ENCODE measurements at regions not wholly inside any gene's neighbourhood (a gene's known extent, or its start where the extent isn't known, plus 50 kb on each side); places are given as distances from the start of the nearest gene placed in this dataset.

DNA sequence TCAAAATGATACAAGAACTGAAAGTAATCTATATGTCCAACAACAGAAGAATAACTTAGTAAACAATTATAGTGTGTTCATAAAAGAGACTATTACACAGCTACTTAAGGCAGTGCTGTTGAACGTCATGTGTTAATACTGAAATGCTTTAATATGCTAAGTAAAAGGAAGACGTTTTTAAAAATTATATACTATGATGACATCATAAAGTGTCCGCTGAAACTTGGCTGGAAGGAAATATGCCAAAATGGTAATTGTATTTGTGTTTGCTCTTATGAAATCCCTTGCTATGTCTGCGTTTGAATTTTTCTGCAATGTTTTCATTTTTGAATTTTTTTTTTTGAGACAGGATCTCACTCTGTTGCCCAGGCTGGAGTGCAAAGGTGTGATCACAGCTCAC, 679.3 kb downstream of the DHX35 start:
- no peak for DNase-seq (ENCODE audit: low read depth in 3 of 3)

DNA sequence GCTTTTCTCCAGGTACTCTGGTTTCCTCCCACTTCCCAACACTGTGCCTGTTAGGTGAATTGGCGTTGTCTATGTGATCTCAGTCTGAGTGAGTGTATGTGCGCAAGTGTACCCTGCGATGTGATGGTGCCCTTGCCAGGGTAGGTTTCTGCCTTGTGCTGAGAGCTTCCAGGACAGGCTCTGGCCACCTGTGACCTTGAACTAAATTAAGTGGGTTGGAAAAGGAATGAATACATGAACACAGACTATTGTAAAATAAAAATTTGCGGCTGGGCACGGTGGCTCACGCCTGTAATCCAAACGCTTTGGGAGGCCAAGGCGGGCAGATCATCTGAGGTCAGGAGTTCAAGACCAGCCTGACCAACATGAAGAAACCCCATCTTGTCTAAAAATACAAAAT, 678.0 kb downstream of the DHX35 start:
- DNase-seq (ENCODE audit: low read depth in 3 of 3) = no peak

DNA sequence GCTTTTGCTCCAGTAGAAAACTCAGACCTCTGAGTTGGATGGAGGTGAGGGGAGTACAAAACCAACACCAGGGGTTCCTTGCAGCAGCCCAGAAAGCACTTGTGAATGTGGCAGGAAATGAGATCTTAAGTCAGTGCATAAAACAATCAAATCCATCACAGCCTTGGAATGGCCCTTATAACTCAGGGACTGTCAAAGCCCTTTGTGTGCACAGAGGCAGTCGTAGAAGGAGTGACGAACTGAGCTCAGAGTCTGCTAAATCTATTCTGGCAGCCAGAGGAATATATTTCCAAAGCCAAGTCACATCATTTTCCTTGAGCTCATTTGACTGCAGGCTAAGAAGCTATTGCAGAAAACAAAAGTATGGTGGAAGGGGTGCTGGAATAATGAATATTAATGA, 676.6 kb downstream of the DHX35 start:
- DNase-seq (ENCODE audit: low read depth in 3 of 3) = no peak

DNA sequence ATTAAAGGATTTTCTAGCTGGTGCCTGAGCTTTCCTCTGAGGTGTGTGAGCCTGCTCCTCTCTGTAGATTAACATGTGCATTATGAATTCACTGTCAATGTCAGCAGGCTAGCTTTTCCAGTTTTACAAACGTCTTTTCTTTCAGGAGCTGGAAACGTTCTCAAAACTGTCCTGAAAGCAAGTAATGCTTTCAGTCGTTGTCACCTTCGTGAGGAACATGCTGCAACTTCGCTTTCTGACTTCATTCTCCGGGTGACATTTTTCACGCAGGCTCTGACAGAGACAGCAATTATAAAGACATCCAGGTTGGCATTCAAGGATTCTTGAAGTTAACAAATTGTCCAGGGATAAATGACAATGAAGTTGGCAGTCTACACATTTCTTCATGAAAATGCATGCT, 671.5 kb downstream of the DHX35 start:
- no peak for DNase-seq (ENCODE audit: low read depth in 3 of 3)

DNA sequence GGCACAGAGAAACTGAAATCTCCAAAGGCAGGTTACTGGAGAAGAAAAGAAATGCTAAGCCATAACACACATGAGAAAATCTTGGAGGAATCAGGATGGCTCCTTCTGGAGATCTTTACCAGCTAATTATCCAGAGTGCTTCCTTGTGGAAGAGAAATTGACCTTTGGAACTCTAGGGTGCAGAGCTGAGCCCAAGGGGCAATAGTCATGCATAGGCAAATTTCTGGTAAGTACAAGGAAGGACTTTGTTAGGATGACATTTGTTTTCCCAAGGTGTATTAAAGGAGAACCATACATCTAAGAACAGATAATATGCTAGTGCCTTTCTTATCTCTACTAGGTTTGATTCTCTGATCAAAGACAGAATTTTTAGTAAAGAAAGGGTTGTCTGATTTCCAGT, 670.6 kb downstream of the DHX35 start:
- no peak for DNase-seq (ENCODE audit: low read depth in 3 of 3)

DNA sequence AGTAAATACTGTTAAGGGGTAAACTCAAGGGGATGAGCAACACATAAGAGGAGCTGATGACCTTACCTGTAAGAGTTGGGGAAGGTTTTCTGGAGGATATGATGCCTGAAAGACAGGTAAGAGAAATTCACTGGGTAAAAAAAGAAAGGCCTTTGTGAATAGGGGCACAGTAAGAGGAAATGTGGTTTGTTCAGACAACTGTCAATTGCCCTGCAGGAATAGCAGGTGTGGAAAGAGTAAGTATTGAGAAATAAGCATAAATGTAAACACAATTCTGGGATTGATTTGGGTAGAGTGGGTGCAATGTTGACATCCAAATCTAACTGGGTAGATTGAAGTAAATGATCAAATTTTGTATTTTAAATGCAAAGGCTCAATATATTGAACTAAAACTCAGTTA, 670.0 kb downstream of the DHX35 start:
- DNase-seq (ENCODE audit: low read depth in 3 of 3) = no peak

DNA sequence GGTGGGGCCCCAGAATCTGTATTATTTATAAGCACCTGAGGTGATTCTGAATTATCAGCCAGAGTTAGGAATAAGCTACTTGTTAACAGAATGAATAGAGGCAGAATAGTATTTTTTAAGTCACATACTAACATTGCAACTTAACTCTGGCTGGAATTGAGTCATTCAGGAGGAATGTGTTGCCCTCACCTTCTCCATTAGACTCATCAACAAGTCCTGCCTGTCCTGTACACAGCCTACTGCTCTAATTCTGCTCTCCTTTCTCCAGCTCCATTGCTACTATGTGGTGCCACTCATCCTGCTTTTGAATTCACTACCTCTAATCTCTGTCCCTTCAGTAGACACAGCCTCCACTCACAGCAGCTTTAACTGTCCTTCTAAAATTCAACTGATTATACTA, 669.4 kb downstream of the DHX35 start:
- DNase-seq (ENCODE audit: low read depth in 3 of 3) = no peak

DNA sequence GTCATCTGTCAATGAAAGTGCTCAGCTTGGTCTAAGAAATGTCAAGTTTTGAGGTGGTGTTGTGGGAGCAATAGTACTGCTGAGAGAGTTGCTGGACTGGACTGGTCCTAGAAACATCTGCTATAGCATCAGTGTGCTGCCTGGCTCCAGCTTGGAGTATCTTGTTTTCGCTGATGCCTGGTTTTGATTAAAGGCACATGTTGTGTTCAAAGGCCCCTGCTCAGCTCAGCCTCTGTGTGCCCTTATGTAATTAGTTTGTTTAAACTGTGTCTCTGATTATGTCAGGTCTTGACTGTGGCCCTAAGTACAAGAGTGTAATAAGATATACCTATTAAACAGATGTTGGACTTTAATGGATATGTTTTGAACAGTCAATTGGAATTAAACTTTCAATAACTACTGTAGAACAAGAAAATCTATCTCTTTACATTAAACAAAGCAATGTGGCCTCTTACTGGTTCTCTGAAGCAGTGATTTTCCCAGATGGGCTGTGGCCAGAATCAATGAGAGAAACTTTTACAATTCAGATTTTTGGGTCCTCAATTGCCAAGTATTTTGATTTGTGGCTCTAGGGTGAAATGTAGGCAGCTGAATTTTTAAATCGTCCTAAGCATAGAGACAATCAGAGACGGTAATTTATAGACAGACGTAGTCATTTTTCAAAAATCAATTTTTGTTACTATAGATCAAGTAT, 668.2 kb downstream of the DHX35 start:
- DNase-seq (ENCODE audit: low read depth in 3 of 3) = no peak

DNA sequence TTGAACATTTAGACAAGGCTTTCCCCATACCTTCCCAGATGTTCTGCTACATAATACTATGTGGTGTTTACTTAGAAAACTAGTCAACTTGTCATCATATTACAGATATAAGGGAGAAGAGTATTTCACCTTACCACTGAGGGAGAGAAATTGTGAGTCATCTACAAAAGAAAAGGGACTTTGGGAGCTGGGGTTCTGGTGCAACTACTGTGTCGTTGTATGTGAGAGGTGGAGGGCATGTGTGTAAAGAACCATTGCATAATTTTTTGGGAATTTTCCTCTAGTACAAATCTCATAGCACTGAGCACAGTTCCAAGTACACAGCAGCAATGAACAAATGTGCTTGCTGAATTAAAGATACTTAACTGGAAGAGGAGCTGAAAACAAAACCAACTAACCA, 665.6 kb downstream of the DHX35 start:
- DNase-seq (ENCODE audit: low read depth in 3 of 3) = no peak

DNA sequence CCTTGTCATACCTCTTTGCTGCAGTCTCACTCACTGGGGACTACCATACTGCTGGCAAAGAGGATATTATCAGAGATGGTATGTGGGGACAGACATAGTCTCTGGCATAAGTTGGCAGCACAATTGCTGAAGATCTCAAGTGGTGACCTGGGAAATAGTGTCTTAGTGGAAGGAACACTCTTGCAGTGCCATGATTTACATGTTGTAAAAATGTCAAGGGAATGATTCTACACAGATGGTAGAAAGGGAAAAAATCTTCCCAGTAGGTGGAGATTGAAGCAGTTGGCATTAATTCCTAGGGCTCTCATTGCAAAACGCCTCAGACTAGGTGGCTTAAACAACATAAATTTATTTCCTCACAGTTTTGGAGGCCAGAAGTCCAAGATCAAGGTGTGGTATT, 662.2 kb downstream of the DHX35 start:
- DNase-seq (ENCODE audit: low read depth in 3 of 3) = no peak

DNA sequence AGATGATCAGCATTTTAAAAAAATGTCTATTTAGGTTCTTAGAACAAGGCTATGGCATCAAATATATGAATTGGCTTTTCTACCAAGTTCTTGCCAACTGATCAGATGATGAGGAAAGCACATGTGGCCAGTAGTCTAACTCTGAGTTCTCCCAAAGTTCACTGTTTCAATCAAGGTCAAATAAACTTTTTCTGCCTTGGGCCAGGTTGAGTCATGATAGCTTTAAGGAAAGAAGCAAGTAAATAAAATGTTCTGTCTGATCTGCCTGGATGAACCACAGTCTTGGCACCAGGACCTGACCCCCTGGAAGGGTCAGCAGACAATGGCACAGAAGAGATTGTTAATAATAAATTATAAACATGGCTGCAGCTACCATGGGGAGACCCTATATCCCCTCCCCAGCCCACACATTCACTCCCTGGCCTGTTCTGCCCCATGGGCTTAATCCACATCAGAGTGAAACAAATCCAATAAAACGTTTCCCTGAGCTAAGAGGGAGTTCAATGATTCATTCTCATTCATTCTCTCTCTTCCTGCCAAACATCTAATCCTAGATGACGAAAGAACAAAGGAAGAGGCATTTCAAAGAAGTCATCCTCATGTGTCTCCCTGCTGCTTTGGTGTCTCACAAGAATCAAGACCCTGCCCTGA, 661.6 kb downstream of the DHX35 start:
- DNase-seq (ENCODE audit: low read depth in 3 of 3) = no peak

DNA sequence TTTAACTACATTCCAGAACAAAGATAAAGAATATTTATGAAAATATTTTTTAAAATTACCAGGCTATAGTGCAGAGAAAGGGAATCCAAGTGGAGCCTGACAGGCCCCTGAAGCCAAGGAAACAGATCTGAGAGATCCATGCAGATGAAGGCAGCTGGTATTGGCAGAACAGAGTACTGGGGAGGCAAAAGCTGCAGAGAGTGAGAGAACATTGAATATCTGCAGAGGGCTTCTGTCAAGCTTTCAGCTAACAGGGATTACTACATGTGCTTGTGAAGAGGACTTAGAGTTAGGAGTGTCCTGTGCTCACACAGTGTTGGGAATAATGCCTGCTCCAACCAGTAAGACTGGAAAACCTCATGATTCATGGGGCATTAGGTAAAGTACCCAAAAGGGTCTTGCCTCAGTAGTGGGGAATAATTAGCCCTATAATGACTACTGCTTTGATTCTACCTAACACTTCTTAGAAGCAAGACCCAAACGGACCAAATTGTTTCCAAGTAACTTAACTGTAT, 657.2 kb downstream of the DHX35 start:
- DNase-seq (ENCODE audit: low read depth in 3 of 3) = no peak

DNA sequence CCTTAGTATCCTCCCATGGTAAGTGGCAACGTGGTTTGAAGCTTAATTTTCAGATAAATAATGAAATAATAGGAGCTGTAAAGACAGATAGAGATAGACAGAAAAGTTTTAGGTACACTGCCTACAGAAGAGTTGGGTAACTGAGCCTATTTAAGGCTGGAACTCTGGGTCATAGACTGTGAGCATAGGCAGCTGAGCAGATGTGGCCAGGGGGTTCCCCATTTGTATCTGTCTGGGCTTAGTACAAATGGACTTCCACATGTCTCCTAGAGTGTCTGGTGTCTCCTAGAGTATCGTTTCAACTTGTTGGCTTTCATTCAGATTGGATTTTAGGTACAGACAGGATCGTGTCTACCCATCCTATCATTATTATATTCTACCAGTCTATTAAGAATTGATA, 649.8 kb downstream of the DHX35 start:
- DNase-seq (ENCODE audit: low read depth in 3 of 3) = no peak

DNA sequence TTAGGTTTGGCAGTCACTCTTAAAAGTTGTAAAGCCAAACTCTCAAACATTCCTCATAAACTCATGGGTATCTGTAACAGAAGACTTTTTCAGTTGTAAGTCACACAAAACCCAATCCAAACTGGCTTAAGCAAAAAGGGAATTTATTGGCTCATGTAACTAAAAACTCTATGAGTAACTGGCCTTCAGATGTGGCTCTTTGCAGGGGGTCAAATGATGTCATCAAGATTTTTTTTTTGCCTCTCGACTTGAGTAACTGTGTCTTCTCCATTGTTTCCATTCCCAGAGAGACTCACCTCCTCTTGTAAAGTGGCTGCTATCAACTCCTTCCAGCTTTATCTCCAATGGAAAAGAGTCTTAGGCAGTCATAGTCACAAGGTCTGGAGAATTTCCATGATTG, 645.0 kb downstream of the DHX35 start:
- DNase-seq (ENCODE audit: low read depth in 3 of 3) = no peak

DNA sequence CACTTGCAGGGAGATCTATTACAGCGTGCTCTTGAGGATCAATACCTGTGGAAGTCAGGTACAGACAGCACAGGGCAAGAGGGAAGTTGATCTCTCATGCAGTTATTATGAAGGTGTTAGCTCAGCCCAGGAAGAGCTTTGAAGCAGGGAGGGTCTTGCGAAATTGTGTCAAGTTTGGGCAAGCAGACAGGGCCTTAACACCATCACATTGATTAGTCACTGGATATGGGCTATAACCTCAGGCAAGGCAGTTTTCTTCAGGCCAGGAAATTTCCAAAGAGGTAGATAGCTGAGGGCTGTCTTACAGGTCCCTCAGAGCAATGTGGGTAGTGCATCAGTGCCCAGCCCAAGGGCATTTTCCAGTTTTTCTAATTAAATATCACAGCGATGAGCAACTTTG, 643.8 kb downstream of the DHX35 start:
- DNase-seq (ENCODE audit: low read depth in 3 of 3) = no peak

DNA sequence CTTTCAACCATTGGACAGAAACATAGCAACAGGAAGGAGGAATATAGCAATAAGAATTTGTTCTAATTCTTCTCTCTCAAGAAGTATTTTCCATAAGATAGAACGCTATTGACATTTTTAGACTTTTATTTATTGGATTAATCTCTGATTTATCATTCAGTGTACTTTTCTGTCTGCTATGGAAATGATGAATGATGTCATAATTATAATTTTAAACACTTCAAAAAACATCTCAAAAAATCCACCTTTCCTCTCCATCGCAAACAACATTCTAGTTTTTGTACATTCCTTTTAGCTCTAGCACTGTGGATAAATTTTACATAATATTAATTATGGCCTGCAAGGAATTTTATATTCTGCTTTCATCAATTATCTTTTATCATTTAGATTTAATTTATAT, 643.2 kb downstream of the DHX35 start:
- DNase-seq (ENCODE audit: low read depth in 3 of 3) = no peak

DNA sequence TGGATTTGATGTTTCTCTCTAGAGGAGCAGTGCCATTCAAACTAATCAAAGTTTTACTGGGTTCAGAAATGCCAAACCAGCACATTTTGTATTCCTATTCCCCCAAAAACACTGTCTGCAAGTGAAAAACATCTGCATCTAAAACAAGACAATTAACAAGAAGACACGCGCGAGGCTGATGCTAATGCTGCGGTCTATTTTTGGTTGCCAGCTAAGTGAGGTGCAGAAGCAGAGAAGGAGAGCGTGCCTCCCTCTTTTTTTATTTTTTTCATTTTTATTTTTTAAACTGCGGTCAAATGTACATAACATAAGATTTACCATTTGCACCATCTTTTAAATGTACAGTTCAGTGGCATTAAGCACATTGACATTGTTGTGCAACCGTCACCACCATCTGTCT, 641.1 kb downstream of the DHX35 start:
- DNase-seq (ENCODE audit: low read depth in 3 of 3) = no peak

DNA sequence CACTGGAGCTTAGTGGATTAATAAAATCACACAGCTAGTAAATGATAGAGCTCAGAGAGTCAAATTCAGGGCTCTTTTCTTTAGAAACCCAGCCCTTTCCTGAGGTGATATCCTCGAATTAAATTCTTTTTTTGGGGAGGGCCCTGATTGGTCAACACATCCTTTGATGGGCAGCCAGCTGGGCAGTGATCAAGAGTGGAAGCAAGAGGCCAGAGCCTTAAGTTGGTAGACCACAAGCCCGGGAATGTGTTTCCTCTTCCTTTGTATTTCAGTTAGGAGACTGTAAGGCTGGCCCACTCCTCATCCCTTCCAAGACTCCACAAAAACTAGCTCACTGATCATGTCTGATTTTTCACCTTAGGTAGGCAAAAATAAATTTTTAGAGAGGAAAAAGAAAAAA, 640.5 kb downstream of the DHX35 start:
- DNase-seq (ENCODE audit: low read depth in 3 of 3) = no peak

DNA sequence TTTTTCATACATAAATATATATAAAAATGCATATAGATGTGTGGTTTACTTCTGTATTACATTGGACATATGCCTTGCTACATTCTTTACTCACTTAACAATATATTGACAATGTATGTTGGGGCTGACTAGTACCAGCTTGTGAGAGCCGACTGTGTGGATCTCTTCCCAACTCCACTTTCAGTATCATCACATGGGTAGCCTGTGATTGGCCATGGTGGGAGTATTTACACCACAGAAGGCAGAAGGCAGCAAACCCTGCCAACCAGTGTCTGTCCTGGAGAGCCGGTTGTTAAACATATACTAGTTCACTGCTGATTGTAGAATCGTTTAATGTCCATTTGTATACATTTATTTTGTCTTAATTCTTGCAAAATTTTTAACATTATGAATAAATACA, 638.7 kb downstream of the DHX35 start:
- DNase-seq (ENCODE audit: low read depth in 3 of 3) = no peak

DNA sequence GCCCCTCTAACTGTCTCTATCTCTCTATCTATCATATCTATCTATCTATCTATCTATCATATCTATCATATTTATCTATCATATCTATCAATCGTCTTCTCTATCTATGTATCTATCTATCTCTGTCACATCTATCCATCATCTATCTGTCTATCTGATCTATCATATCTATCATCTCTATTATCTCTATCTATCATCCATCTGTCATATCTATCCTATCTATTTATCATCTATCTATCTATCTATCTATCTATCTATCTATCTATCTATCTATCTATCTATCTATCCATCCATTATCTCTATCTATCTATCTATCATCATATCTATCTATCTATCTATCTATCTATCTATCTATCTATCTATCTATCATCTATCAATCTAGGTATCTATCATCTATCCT, 638.0 kb downstream of the DHX35 start:
- DNase-seq (ENCODE audit: low read depth in 3 of 3) = no peak

DNA sequence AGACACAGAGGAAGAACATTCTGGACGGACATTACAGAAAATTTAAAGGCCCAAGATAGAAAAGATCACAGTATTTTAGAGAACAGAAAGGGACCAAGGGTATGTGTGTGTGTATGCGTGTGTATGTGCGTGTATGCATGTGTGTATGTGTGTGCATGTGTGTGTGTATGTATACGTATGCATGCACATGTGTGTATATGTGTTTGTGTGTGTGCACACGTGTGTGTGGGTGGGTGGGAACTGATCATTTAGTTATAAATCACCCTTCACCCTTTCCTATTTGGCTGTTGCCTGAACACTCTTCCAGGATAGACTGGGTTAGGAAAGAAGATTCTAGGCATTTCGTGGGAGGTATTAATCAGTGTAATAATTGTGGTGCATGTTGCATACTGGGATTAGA, 634.4 kb downstream of the DHX35 start:
- DNase-seq (ENCODE audit: low read depth in 3 of 3) = no peak

DNA sequence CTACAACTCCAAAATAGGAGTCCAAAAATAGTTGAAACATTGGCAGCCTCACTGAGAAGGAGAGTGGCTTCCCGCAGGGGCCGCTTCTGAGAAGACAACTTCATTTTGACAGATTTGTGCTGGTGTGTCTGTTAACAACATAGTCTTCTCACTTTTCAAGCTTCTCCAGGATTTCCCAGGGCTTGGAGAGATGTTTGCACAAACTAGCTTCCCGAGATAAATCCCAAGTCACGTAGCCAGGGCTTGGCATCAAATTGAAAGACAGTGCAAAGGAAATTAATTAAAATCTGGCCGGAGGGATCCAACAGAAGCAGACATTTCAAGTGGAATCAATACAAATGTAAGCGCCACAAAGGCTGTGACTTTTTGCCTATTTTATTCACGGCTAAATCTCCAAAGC, 630.2 kb downstream of the DHX35 start:
- DNase-seq (ENCODE audit: low read depth in 3 of 3) = no peak

DNA sequence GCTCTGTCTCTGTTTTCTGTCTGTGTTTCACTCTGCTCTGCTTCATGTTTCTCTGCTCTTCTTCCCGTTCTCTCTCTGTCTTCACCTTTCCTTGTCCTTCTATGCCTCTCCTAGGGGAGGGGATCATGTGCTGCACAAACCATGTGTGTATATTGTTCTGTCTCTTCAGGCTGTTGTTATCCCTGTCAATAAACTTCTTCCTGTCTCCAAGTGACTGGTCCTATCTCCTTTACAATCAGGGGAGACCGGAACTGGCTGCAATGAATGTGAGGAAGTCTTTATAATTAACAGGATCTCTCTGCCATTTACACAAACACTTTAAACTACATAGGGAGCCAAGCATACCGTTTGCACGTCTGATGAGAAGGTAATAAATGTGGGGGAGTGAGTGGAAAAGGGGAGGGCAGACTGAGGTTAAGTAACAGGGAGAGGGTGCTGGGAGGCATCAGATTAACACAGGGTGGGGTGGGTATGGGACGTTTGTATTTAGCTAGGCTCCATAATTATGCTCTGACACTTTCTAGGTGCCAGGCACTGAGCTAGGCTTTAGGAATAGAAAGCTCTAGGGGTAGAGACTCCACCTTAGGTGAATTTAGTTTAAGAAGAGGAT, 626.1 kb downstream of the DHX35 start:
- DNase-seq (ENCODE audit: low read depth in 3 of 3) = no peak

Data from stimulated activated CD4-positive, alpha-beta T cell treated with anti-CD3 and anti-CD28 coated beads, TNF-alpha, amount 100 ng/mL, for 4 hours (primary cell).